Stomach (tissue), 4 donors: ENCODE measurements at regions not wholly inside any gene's neighbourhood (a gene's known extent, or its start where the extent isn't known, plus 50 kb on each side); places are given as distances from the start of the nearest gene placed in this dataset.

Source experiments
- EP300 ChIP-seq: sonication (generic); formaldehyde crosslinking; IDR thresholded peaks from one replicate; pipeline ENCODE4 v1.6.1; 2017; ENCODE audit warnings: antibody characterized with exemption
- POLR2A ChIP-seq, 4 donors: fragments of 450-650 bp; IDR thresholded peaks; one replicate each; pipeline ENCODE4 v1.6.1; 2016; ENCODE audit warnings: antibody characterized with exemption in 4 of 4, control low read depth in 2 of 4, mild to moderate bottlenecking in 1 of 4, moderate library complexity in 1 of 4
- POLR2AphosphoS5 ChIP-seq, 3 donors: sonication (generic); formaldehyde crosslinking; IDR thresholded peaks; one replicate each; pipeline ENCODE4 v1.6.1; 2016; ENCODE audit warnings: antibody characterized with exemption in 3 of 3
- TF ChIP-seq, protein P1 (sequence below), 7 experiments: fragments of 450-650 bp in 4 of 7; fragments of 200-600 bp in 3 of 7; sonication (generic) in 3 of 7; IDR thresholded peaks; one replicate each; pipeline ENCODE4 v1.5.1; 2016 to 2019; ENCODE audit warnings: antibody characterized with exemption in 7 of 7, control low read depth in 2 of 7, mild to moderate bottlenecking in 1 of 7

DNA sequence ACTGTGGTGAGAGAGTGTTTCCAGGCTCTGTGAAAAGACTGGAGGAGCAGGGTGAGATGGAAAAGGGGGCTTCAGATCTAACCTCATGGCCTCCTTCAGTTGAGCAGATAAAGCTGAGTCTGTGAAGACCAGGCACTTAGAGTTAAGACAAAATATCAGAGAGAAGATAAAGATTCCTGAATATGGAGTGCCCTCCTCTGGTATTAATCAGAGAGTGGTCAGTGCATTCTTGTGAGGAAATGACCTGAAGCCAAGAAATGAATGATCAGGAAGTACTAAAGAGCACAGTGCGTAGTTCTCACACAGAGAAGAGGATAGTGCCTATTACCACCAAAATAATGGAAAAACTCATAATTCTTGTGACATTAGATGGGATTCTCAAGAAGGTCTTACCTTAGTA is 1417.0 kb upstream of the ACO1 start:
- TF ChIP-seq, protein P1, sequence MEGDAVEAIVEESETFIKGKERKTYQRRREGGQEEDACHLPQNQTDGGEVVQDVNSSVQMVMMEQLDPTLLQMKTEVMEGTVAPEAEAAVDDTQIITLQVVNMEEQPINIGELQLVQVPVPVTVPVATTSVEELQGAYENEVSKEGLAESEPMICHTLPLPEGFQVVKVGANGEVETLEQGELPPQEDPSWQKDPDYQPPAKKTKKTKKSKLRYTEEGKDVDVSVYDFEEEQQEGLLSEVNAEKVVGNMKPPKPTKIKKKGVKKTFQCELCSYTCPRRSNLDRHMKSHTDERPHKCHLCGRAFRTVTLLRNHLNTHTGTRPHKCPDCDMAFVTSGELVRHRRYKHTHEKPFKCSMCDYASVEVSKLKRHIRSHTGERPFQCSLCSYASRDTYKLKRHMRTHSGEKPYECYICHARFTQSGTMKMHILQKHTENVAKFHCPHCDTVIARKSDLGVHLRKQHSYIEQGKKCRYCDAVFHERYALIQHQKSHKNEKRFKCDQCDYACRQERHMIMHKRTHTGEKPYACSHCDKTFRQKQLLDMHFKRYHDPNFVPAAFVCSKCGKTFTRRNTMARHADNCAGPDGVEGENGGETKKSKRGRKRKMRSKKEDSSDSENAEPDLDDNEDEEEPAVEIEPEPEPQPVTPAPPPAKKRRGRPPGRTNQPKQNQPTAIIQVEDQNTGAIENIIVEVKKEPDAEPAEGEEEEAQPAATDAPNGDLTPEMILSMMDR (IDR thresholded peaks at IDR 0.05) = no peak
- TF ChIP-seq EP300 = no peak
- no peak for TF ChIP-seq POLR2A (IDR thresholded peaks at IDR 0.05)
- TF ChIP-seq POLR2AphosphoS5 (IDR thresholded peaks at IDR 0.05) = no peak
